Upper lobe of right lung (tissue), 1 donor: ENCODE measurements at regions not wholly inside any gene's neighbourhood (a gene's known extent, or its start where the extent isn't known, plus 50 kb on each side); places are given as distances from the start of the nearest gene placed in this dataset.

Experiments used
- ATAC-seq: fragments of 200-7000 bp; cut with Tn5 transposase; one replicate; pipeline ENCODE4 v1.9.1; 2020; ENCODE audit warnings: mild to moderate bottlenecking, moderate library complexity
- DNase-seq: peaks from one replicate; pipeline ENCODE4 v3.0.0-alpha.2; 2020
- H3K27ac ChIP-seq: fragments of 200-600 bp; one replicate; pipeline ENCODE4 v1.8.0; 2022
- H3K27me3 ChIP-seq: fragments of 200-600 bp; one replicate; pipeline ENCODE4 v1.8.0; 2022; ENCODE audit warnings: mild to moderate bottlenecking
- H3K36me3 ChIP-seq: fragments of 200-600 bp; one replicate; pipeline ENCODE4 v1.8.0; 2022
- H3K4me1 ChIP-seq: fragments of 200-600 bp; one replicate; pipeline ENCODE4 v1.8.0; 2022
- H3K4me3 ChIP-seq: fragments of 200-600 bp; one replicate; pipeline ENCODE4 v1.8.0; 2022; ENCODE audit warnings: mild to moderate bottlenecking
- H3K9me3 ChIP-seq: fragments of 200-600 bp; one replicate; pipeline ENCODE4 v1.8.0; 2022
- intact Hi-C: fragments of 100-400 bp; cut with DNase I; formaldehyde crosslinking; loops from one replicate; pipeline ENCODE4 v1.11.0; 2022
- TF ChIP-seq, protein P1 (sequence below): fragments of 200-600 bp; IDR thresholded peaks from one replicate; pipeline ENCODE4 v1.8.0; 2022; ENCODE audit warnings: antibody characterized with exemption
- donor health status: DM: no; HTN: yes; CAD: no; lungs with severe emphysema.

DNA sequence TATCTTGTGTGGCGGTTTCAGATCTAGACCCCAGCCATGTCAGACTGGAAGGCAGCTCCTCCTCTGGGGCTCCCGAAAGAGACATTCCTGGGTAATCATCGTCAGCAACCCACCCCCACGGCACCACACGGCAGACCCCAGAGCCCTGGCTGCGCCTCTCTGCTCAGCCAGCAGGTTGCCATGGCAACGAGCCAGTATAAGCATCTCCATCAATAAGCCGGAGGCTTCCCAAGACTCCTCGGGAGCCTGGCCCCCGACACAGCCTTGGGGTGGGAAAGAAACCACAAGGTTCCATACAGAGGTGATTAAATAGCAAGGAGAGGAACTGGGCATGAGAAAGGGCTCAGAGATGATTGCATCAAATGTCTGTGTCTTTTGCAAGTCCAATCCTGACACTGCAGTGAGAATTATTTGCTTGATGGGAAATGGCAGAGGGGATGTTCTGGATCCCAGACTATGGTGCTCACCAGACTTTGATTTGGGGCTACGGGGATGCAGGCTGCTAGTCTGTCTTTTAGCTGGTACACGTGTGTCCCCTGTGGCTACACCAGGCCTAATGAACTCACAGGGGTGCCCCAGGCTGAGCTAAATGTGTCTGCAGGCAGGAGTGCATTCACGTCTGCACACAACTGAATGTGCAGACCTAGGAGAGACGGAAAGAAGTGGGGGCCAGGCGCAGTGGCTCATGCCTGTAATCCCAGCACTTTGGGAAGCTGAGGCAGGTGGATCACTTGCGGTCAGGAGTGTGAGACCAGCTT is 320.5 kb upstream of the TNRC6C start:
- no peak overlapping the region for H3K4me3 ChIP-seq
- H3K9me3 ChIP-seq: no peaks in the 10 kb centered on the region
- intact Hi-C loops: no loop called here
- ATAC-seq (no peak), DNase-seq (no peak)
- no peaks in the 10 kb centered on the region for H3K36me3 ChIP-seq
- TF ChIP-seq, protein P1, sequence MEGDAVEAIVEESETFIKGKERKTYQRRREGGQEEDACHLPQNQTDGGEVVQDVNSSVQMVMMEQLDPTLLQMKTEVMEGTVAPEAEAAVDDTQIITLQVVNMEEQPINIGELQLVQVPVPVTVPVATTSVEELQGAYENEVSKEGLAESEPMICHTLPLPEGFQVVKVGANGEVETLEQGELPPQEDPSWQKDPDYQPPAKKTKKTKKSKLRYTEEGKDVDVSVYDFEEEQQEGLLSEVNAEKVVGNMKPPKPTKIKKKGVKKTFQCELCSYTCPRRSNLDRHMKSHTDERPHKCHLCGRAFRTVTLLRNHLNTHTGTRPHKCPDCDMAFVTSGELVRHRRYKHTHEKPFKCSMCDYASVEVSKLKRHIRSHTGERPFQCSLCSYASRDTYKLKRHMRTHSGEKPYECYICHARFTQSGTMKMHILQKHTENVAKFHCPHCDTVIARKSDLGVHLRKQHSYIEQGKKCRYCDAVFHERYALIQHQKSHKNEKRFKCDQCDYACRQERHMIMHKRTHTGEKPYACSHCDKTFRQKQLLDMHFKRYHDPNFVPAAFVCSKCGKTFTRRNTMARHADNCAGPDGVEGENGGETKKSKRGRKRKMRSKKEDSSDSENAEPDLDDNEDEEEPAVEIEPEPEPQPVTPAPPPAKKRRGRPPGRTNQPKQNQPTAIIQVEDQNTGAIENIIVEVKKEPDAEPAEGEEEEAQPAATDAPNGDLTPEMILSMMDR: no peak
- H3K27ac ChIP-seq: no peak overlapping the region
- H3K27me3 ChIP-seq: peaks cover 8% of the 10 kb centered on the region
- no peaks in the 10 kb centered on the region for H3K4me1 ChIP-seq

DNA sequence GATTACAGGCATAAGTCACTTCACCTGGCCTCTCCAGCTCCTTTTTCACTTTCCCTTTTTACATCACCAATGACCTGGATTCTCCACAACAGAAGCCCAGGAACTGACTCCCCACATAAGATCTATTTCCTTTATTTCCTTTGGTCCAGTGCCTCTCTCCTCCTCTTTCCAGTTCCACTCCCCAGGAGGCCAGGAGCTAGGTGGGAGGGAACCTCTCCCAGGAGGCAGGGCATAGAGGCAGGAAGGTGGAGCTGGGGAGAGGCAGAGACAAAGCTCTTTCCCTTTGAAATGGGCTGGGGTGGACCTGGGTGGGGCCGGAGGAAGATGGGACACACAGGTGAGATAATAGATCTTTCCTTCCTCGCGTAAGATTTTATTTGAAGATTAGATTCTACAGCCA is 318.3 kb upstream of the TNRC6C start:
- H3K36me3 ChIP-seq: no peaks in the 10 kb centered on the region
- no peak overlapping the region for H3K4me3 ChIP-seq
- H3K27me3 ChIP-seq: peaks cover 13% of the 10 kb centered on the region
- H3K9me3 ChIP-seq: no peaks in the 10 kb centered on the region
- H3K27ac ChIP-seq: no peak overlapping the region
- intact Hi-C loops: no loop called here
- ATAC-seq (no peak), DNase-seq (peak; percentile 30)
- H3K4me1 ChIP-seq: no peaks in the 10 kb centered on the region
- TF ChIP-seq, protein P1: no peak

GRCh38 chr17:77640916-77641605 is 317.4 kb upstream of the TNRC6C start:
- H3K9me3 ChIP-seq: no peaks in the 10 kb centered on the region
- peaks cover 19% of the 10 kb centered on the region for H3K27me3 ChIP-seq
- peak; percentile 28 for DNase-seq
- no peaks in the 10 kb centered on the region for H3K36me3 ChIP-seq
- no peak for ATAC-seq
- H3K27ac ChIP-seq: no peak overlapping the region
- intact Hi-C loops: no loop called here
- H3K4me3 ChIP-seq: no peak overlapping the region
- TF ChIP-seq, protein P1: no peak
- H3K4me1 ChIP-seq: no peaks in the 10 kb centered on the region

DNA sequence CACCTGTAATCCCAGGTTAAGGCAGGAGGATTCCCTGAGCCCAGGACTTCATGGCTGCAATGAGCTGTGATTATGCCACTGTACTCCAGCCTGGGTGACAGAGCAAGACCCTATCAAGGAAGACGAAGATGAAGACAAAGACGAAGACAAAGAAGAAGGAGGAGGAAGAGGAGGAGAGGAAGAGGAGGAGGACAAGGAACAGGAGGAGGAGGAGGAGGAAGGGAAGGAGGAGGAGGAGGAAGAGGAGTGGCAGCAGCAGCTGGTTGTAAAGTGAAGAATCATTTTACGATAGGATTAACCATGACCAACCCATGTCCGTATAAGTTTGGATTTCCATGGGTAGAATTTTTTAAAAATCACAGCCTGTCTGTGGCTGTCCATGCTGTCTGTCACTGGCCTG is 316.8 kb upstream of the TNRC6C start:
- intact Hi-C loops: no loop called here
- Histone ChIP-seq H3K27ac (no peak overlapping the region), H3K4me3 (no peak overlapping the region), H3K4me1 (no peaks in the 10 kb centered on the region), H3K9me3 (no peaks in the 10 kb centered on the region), H3K36me3 (no peaks in the 10 kb centered on the region), H3K27me3 (peaks cover 19% of the 10 kb centered on the region)
- DNase-seq (no peak), ATAC-seq (no peak)
- TF ChIP-seq, protein P1: no peak

GRCh38 chr17:77644181-77645071 is 314.1 kb upstream of the TNRC6C start:
- ATAC-seq: peak; percentile 10
- H3K27me3 ChIP-seq: peaks cover 11% of the 10 kb centered on the region
- peak; percentile 53 for DNase-seq

More at GRCh38 chr17:77644181-77645071, 314.1 kb upstream of the TNRC6C start:
- Histone ChIP-seq H3K4me3 (no peak overlapping the region), H3K36me3 (no peaks in the 10 kb centered on the region), H3K9me3 (no peaks in the 10 kb centered on the region), H3K4me1 (no peaks in the 10 kb centered on the region), H3K27ac (no peak overlapping the region)
- TF ChIP-seq, protein P1: no peak
- intact Hi-C loops: no loop called here
